ENCODE measurements at regions not wholly inside any gene's neighbourhood (a gene's known extent, or its start where the extent isn't known, plus 50 kb on each side); places are given as distances from the start of the nearest gene placed in this dataset.

DNA sequence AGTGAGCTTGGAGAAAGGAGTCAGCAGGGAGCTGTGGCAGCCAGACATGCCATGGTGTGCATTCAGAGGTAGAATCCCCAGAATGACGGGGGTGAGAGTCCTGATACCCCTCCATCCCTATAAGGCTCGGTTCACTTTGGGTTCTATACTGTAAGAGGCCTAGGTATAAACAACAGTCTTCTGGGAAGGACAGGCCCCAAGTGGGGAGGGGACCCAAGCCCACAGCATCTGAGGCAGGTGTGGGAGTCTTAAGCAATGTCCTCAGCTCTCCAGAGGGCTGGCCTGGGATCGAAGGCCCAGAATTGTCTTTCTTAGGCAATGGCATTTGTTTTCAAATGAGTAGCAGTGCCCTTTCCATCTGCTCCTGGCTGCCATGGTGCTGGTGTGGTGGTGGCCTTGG, 50.2 kb upstream of the MAMLD1 start:
- FAIRE-seq (no peak), ATAC-seq (no peak), DNase-seq (ENCODE audit: low read depth, low spot score) (no peak)
- in situ Hi-C loops (cut with MboI) = no loop called here
- no peaks in the 10 kb centered on the region for H3K4me1 ChIP-seq (ENCODE audit: control insufficient read depth, insufficient read depth, low read length)
- POLR2A ChIA-PET = no interaction called here
- H3K27me3 ChIP-seq (replicated peaks in 1 of 2; ENCODE audit: control insufficient read depth in 2 of 2, insufficient read depth in 2 of 2, low read length in 1 of 2) = no peaks in the 10 kb centered on the region; a peak in 2 of 4 replicates
- H3K36me3 ChIP-seq (ENCODE audit: control insufficient read depth in 2 of 2, insufficient read depth in 2 of 2, low read length in 1 of 2) = no peaks in the 10 kb centered on the region
- 0% methylated on average over 3 of the region's 3 CpGs for WGBS (ENCODE audit: insufficient coverage, insufficient replicate concordance, low lambda C conversion rate, missing lambda C conversion rate)
- no peaks in the 10 kb centered on the region for H3K79me2 ChIP-seq (ENCODE audit: control insufficient read depth, insufficient read depth, low read length)
- SMC1A ChIA-PET (ENCODE audit: uncharacterized antibody, unreplicated experiment) = no interaction called here
- no peak overlapping the region for H3K4me3 ChIP-seq
- CTCF ChIA-PET = no interaction called here
- no peak overlapping the region for H2AFZ ChIP-seq (ENCODE audit: control insufficient read depth, low read depth, low read length)
- H3K9me3 ChIP-seq (replicated peaks; ENCODE audit: control insufficient read depth, insufficient read depth, low read length) = no peaks in the 10 kb centered on the region
- H3K4me2 ChIP-seq (ENCODE audit: control insufficient read depth, insufficient read depth) = no peak overlapping the region
- H4K20me1 ChIP-seq (ENCODE audit: control insufficient read depth, insufficient read depth) = no peaks in the 10 kb centered on the region
- no peak overlapping the region for H3K27ac ChIP-seq (ENCODE audit: control insufficient read depth, insufficient read depth)
- no peak overlapping the region for H3K9ac ChIP-seq (ENCODE audit: control insufficient read depth, insufficient read depth, low read length)
- no TSS peak for BruUV-seq (replicated peaks)
- intact Hi-C loops (cut with micrococcal nuclease; ENCODE audit: unreplicated experiment) = no loop called here
- RAD21 ChIA-PET (ENCODE audit: unreplicated experiment) = no interaction called here
- TF ChIP-seq GATAD2B (conservative IDR thresholded peaks at IDR 0.05; ENCODE audit: low read depth) (no peak), CHD2 (IDR thresholded peaks at IDR 0.05; ENCODE audit: borderline replicate concordance, low read depth, low read length) (no peak), IRF4 (IDR thresholded peaks at IDR 0.05; ENCODE audit: low read depth, low read length) (no peak), TCF3 (IDR thresholded peaks at IDR 0.05; ENCODE audit: borderline replicate concordance, insufficient read depth, low read depth, low read length) (no peak), SUPT20H (IDR thresholded peaks at IDR 0.05; ENCODE audit: borderline replicate concordance, control insufficient read depth, low read depth, low read length) (no peak), NBN (IDR thresholded peaks at IDR 0.05) (no peak), FOS (IDR thresholded peaks at IDR 0.05; ENCODE audit: borderline replicate concordance, extremely low read depth, insufficient read length) (no peak), SIN3A (IDR thresholded peaks at IDR 0.05; ENCODE audit: low read depth, low read length) (no peak), CHD1 (IDR thresholded peaks at IDR 0.05; ENCODE audit: low read depth, low read length) (no peak), PAX8 (IDR thresholded peaks at IDR 0.05) (no peak), IKZF1 (conservative IDR thresholded peaks at IDR 0.05) (no peak), RFX5 (IDR thresholded peaks at IDR 0.05; ENCODE audit: low read depth, low read length) (no peak), EZH2 (IDR thresholded peaks at IDR 0.05; ENCODE audit: borderline replicate concordance, control insufficient read depth, low read depth, low read length) (no peak)
- TF ChIP-seq, protein P1, sequence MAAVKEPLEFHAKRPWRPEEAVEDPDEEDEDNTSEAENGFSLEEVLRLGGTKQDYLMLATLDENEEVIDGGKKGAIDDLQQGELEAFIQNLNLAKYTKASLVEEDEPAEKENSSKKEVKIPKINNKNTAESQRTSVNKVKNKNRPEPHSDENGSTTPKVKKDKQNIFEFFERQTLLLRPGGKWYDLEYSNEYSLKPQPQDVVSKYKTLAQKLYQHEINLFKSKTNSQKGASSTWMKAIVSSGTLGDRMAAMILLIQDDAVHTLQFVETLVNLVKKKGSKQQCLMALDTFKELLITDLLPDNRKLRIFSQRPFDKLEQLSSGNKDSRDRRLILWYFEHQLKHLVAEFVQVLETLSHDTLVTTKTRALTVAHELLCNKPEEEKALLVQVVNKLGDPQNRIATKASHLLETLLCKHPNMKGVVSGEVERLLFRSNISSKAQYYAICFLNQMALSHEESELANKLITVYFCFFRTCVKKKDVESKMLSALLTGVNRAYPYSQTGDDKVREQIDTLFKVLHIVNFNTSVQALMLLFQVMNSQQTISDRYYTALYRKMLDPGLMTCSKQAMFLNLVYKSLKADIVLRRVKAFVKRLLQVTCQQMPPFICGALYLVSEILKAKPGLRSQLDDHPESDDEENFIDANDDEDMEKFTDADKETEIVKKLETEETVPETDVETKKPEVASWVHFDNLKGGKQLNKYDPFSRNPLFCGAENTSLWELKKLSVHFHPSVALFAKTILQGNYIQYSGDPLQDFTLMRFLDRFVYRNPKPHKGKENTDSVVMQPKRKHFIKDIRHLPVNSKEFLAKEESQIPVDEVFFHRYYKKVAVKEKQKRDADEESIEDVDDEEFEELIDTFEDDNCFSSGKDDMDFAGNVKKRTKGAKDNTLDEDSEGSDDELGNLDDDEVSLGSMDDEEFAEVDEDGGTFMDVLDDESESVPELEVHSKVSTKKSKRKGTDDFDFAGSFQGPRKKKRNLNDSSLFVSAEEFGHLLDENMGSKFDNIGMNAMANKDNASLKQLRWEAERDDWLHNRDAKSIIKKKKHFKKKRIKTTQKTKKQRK (IDR thresholded peaks at IDR 0.05; ENCODE audit: low read depth, low read length) = no peak
- TF ChIP-seq, protein P2, sequence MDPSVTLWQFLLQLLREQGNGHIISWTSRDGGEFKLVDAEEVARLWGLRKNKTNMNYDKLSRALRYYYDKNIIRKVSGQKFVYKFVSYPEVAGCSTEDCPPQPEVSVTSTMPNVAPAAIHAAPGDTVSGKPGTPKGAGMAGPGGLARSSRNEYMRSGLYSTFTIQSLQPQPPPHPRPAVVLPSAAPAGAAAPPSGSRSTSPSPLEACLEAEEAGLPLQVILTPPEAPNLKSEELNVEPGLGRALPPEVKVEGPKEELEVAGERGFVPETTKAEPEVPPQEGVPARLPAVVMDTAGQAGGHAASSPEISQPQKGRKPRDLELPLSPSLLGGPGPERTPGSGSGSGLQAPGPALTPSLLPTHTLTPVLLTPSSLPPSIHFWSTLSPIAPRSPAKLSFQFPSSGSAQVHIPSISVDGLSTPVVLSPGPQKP (IDR thresholded peaks at IDR 0.05; ENCODE audit: low read depth, low read length) = no peak
- TF ChIP-seq, protein P3, sequence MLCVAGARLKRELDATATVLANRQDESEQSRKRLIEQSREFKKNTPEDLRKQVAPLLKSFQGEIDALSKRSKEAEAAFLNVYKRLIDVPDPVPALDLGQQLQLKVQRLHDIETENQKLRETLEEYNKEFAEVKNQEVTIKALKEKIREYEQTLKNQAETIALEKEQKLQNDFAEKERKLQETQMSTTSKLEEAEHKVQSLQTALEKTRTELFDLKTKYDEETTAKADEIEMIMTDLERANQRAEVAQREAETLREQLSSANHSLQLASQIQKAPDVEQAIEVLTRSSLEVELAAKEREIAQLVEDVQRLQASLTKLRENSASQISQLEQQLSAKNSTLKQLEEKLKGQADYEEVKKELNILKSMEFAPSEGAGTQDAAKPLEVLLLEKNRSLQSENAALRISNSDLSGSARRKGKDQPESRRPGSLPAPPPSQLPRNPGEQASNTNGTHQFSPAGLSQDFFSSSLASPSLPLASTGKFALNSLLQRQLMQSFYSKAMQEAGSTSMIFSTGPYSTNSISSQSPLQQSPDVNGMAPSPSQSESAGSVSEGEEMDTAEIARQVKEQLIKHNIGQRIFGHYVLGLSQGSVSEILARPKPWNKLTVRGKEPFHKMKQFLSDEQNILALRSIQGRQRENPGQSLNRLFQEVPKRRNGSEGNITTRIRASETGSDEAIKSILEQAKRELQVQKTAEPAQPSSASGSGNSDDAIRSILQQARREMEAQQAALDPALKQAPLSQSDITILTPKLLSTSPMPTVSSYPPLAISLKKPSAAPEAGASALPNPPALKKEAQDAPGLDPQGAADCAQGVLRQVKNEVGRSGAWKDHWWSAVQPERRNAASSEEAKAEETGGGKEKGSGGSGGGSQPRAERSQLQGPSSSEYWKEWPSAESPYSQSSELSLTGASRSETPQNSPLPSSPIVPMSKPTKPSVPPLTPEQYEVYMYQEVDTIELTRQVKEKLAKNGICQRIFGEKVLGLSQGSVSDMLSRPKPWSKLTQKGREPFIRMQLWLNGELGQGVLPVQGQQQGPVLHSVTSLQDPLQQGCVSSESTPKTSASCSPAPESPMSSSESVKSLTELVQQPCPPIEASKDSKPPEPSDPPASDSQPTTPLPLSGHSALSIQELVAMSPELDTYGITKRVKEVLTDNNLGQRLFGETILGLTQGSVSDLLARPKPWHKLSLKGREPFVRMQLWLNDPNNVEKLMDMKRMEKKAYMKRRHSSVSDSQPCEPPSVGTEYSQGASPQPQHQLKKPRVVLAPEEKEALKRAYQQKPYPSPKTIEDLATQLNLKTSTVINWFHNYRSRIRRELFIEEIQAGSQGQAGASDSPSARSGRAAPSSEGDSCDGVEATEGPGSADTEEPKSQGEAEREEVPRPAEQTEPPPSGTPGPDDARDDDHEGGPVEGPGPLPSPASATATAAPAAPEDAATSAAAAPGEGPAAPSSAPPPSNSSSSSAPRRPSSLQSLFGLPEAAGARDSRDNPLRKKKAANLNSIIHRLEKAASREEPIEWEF (IDR thresholded peaks at IDR 0.05; ENCODE audit: insufficient replicate concordance, low read depth, low read length) = no peak
